ENCODE measurements at regions not wholly inside any gene's neighbourhood (a gene's known extent, or its start where the extent isn't known, plus 50 kb on each side); places are given as distances from the start of the nearest gene placed in this dataset.

DNA sequence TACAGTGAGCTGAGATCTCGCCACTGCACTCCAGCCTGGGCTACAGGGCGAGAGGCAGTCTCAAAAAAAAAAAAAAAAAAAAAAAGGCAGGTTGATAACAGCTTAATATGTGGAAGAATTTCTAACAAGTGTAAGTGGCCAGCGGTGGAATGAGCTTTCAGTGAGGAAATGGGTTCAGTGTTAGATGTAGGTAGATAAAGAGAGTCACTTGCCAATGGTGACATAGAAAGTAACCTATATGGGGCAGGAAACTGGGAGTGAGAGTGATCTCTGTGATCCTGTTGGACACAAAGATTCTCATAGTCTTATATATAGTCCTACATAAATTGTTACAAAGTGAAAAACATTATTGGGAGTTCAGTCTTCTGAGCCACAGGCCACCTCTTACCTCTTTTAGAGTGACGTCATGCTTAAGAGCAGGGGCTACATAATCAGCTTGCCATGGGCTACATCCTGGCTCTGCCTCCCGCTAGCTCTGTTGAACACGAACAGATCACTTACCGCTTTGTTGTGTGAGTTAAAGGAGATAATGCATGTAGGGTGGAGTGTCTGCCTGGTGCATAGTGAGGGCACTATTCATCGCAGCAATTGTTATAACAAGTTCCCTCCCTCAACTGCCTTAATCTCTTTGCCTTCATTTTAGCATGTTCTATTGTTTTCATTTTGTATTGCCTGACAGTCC lies 110.2 kb upstream of the ELAC2 start:
- H3K27ac ChIP-seq (ENCODE audit: low read length): no peak overlapping the region
- no peaks in the 10 kb centered on the region for H3K27me3 ChIP-seq (ENCODE audit: insufficient read depth, low read length)
- H3K4me1 ChIP-seq (ENCODE audit: insufficient read depth, low read length): no peaks in the 10 kb centered on the region
- no peak overlapping the region for H3K4me3 ChIP-seq (ENCODE audit: low read length)
- no peaks in the 10 kb centered on the region for H3K36me3 ChIP-seq (ENCODE audit: insufficient read depth, low read depth, low read length)
- H3K9ac ChIP-seq (ENCODE audit: low read depth, low read length): no peak overlapping the region
- no peaks in the 10 kb centered on the region for H3K9me3 ChIP-seq (ENCODE audit: insufficient read depth, low read depth, low read length)

DNA sequence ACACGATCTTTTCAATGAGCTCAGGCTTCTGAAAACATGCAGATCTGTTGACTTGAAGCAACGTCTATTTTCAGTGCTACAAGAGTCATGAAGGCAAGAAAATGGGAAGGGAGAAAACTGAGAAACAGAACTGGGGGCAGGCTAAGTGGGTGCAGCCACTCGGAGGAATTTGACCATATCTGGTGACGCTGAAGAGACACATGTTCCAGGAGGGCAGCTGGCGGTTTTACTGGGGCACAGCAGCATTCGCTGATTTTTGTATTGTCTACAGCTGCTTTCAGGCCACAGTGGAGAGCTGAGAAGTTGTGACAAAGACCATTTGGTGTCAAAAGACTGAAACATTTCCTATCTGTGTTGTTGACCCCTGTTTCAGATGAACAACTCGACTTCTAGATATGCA lies 103.0 kb upstream of the ELAC2 start:
- Histone ChIP-seq H3K9ac (ENCODE audit: low read depth, low read length) (no peak overlapping the region), H3K27ac (ENCODE audit: low read length) (no peak overlapping the region), H3K9me3 (ENCODE audit: insufficient read depth, low read depth, low read length) (no peaks in the 10 kb centered on the region), H3K4me3 (ENCODE audit: low read length) (no peak overlapping the region), H3K4me1 (ENCODE audit: insufficient read depth, low read length) (no peaks in the 10 kb centered on the region), H3K36me3 (ENCODE audit: insufficient read depth, low read depth, low read length) (no peaks in the 10 kb centered on the region), H3K27me3 (ENCODE audit: insufficient read depth, low read length) (no peaks in the 10 kb centered on the region)

DNA sequence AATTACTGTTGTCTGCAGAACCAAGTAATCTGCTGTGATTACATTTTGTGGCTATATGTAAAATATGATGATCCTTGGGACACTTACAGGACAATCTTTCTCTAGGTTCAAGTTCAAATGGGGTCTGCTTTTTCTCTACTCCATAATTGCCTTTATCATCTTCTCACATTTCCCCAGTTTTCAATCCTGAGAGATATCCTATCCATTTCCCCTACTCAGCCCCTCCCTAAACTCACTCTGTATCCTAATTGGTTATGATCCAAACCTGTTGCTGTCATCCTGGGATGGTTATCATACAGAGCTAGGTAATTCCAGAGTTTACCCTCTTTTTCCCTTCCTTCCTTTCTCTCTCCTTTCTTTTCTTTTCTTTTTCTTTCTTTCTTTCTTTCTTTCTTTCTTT lies 100.5 kb upstream of the ELAC2 start:
- Histone ChIP-seq H3K36me3 (ENCODE audit: insufficient read depth, low read depth, low read length) (no peaks in the 10 kb centered on the region), H3K27me3 (ENCODE audit: insufficient read depth, low read length) (peaks cover 6% of the 10 kb centered on the region), H3K9me3 (ENCODE audit: insufficient read depth, low read depth, low read length) (no peaks in the 10 kb centered on the region), H3K4me3 (ENCODE audit: low read length) (no peak overlapping the region), H3K9ac (ENCODE audit: low read depth, low read length) (no peak overlapping the region), H3K4me1 (ENCODE audit: insufficient read depth, low read length) (no peaks in the 10 kb centered on the region), H3K27ac (ENCODE audit: low read length) (no peak overlapping the region)

DNA sequence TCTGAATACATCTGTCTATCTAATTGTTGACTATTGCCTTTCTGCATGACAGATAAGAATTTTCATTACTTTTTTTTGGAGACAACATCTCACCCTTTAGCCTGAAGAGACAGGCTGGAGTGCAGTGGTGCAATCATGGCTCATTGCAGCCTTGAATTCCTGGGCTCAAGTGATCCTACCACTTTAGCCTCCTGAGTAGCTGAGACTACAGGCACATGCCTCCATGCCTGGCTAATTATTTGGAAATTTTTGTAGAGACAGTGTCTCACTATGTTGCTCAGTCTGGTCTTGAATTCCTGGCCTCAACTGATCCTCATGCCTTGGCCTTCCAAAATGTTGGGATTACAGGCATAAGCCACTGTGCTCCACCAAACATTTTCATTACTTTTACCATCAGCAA lies 99.8 kb upstream of the ELAC2 start:
- Histone ChIP-seq H3K27me3 (ENCODE audit: insufficient read depth, low read length) (peaks cover 6% of the 10 kb centered on the region), H3K9ac (ENCODE audit: low read depth, low read length) (no peak overlapping the region), H3K27ac (ENCODE audit: low read length) (no peak overlapping the region), H3K4me1 (ENCODE audit: insufficient read depth, low read length) (no peaks in the 10 kb centered on the region), H3K4me3 (ENCODE audit: low read length) (no peak overlapping the region), H3K36me3 (ENCODE audit: insufficient read depth, low read depth, low read length) (no peaks in the 10 kb centered on the region), H3K9me3 (ENCODE audit: insufficient read depth, low read depth, low read length) (no peaks in the 10 kb centered on the region)

DNA sequence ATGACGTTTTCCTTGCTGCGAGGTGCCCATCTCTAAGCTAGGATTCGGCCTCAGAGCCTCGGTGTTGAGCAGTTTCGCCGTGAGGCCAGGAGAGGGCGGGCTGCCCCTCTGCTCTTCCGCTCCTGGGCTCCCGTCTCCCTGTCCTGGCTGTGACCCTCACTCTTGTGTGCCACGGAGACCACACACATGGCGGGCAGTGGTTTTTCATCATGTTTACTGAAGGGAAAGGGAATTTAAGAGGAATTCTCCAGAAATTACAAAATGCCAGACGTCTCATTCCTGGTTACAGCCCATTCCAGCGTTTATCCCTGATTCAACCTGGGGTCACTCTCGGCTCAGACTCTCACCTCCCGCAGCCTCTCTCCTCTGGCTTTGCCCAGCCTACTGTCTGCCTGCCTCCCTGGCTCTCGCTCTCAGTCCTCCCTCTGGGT lies 96.8 kb upstream of the ELAC2 start:
- no peak overlapping the region for H3K9ac ChIP-seq (ENCODE audit: low read depth, low read length)
- no peaks in the 10 kb centered on the region for H3K9me3 ChIP-seq (ENCODE audit: insufficient read depth, low read depth, low read length)
- H3K4me1 ChIP-seq (ENCODE audit: insufficient read depth, low read length): no peaks in the 10 kb centered on the region
- no peaks in the 10 kb centered on the region for H3K36me3 ChIP-seq (ENCODE audit: insufficient read depth, low read depth, low read length)
- H3K4me3 ChIP-seq (ENCODE audit: low read length): peak overlapping the region; percentile 53; the same call in 1 of the 2 replicates
- H3K27me3 ChIP-seq (ENCODE audit: insufficient read depth, low read length): peaks cover 6% of the 10 kb centered on the region
- H3K27ac ChIP-seq (ENCODE audit: low read length): no peak overlapping the region

DNA sequence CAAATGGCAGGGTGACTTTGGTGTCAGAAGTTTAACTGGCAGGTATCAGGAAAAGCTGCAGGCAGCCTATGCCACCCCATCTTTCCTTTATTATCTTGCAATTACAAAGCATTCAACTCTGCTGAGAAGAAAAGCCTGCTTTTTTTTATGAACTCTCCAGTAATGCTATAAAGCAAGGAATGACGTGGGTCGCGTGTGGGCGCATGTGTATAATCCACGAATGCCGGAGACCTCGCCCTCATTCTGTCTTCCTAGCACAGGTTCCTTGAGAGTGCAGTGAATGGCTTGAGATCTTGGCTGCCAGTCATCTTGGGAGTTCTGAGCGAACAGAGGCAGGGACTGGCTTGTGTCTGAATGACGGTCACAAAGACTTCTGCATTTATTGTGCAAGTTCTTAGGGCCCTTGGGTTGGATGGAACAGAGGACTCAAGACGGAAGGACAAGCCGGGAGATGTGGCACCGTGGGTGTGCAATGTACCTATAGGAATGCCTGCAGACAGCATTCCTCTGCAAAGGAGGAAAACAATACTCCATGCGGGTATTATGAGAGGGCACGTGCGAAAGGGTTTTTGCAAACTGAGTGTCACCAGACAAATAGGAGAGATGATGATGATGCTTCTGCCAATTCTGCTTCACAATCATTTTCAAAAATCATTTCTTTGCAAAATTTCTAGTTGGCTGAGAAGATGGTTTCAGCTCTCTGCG lies 96.1 kb upstream of the ELAC2 start:
- H3K27me3 ChIP-seq (ENCODE audit: insufficient read depth, low read length): peaks cover 6% of the 10 kb centered on the region

DNA sequence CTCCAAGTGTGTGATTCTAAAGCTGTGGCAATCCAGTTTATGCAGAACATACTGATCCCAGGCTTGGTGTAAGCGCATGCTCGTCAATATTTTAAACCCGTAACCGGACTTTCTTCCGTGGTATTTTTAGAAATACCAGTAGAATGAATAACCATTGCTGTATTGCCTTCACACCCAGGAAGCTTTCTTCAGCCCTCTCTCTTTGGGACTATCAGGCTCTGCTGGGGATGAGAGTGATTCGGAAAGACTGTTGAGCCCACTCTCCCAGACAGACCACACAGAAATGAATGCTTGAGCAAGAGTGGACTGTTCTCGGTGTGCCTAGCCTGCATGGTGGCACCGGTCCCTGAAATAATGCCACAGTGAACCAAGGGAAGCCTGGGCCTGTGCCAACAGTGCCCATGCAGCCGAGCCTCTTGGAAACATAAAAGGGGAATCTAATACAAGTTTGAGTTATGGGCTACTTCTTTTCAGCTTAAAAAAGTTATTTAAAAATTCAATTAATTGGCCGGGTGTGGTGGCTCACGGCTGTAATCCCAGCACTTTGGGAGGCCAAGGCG lies 89.9 kb upstream of the ELAC2 start:
- no peaks in the 10 kb centered on the region for H3K4me1 ChIP-seq (ENCODE audit: insufficient read depth, low read length)
- H3K9me3 ChIP-seq (ENCODE audit: insufficient read depth, low read depth, low read length): no peaks in the 10 kb centered on the region
- no peak overlapping the region for H3K27ac ChIP-seq (ENCODE audit: low read length)
- H3K9ac ChIP-seq (ENCODE audit: low read depth, low read length): no peak overlapping the region
- H3K27me3 ChIP-seq (ENCODE audit: insufficient read depth, low read length): no peaks in the 10 kb centered on the region
- no peaks in the 10 kb centered on the region for H3K36me3 ChIP-seq (ENCODE audit: insufficient read depth, low read depth, low read length)
- no peak overlapping the region for H3K4me3 ChIP-seq (ENCODE audit: low read length)

More for the DNA sequence above, 96.1 kb upstream of the ELAC2 start:
- H3K36me3 ChIP-seq (ENCODE audit: insufficient read depth, low read depth, low read length): no peaks in the 10 kb centered on the region
- H3K4me1 ChIP-seq (ENCODE audit: insufficient read depth, low read length): no peaks in the 10 kb centered on the region
- no peak overlapping the region for H3K4me3 ChIP-seq (ENCODE audit: low read length)
- no peak overlapping the region for H3K27ac ChIP-seq (ENCODE audit: low read length)
- H3K9me3 ChIP-seq (ENCODE audit: insufficient read depth, low read depth, low read length): no peaks in the 10 kb centered on the region
- no peak overlapping the region for H3K9ac ChIP-seq (ENCODE audit: low read depth, low read length)

DNA sequence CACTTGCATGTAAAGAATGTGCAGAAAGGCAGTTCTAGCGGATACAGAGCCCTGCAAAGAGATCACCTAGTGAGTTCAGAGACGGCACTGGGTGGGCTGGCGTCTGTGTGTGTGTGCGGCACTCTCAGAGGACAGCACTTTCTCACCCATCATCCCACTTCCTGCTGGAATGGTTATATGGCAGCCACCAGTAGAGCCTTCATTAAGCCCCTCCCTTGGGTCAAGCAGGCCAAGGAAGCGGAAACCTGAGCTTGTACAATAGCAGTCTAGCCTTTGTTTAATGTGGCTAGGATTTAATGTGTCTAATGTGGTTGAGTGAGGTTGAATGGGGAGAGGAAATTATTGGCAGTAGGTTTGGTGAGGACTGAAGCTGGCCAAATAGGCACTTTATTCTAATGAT lies 88.3 kb upstream of the ELAC2 start:
- H3K9ac ChIP-seq (ENCODE audit: low read depth, low read length): no peak overlapping the region
- no peaks in the 10 kb centered on the region for H3K27me3 ChIP-seq (ENCODE audit: insufficient read depth, low read length)
- H3K4me1 ChIP-seq (ENCODE audit: insufficient read depth, low read length): no peaks in the 10 kb centered on the region
- H3K36me3 ChIP-seq (ENCODE audit: insufficient read depth, low read depth, low read length): no peaks in the 10 kb centered on the region
- no peaks in the 10 kb centered on the region for H3K9me3 ChIP-seq (ENCODE audit: insufficient read depth, low read depth, low read length)
- no peak overlapping the region for H3K27ac ChIP-seq (ENCODE audit: low read length)
- H3K4me3 ChIP-seq (ENCODE audit: low read length): no peak overlapping the region

DNA sequence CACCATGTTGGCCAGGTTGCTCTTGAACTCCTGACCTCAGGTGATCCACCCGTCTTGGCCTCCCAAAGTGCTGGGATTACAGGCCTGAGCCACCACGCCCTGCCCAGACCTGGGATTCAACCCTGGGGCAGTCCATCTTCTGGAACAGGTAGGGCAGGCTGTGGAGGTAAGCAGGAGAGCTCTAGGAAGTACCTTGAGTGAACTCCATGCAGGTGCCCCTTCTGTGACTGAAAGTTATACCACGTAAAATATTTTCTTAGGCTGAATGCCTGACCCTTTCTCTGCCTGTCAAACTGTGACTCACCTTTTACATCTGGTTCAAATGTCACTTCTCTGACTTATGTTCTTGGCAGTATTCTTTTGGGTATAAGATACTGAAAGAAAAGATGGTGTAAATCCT lies 86.7 kb upstream of the ELAC2 start:
- no peak overlapping the region for H3K27ac ChIP-seq (ENCODE audit: low read length)
- H3K4me1 ChIP-seq (ENCODE audit: insufficient read depth, low read length): no peaks in the 10 kb centered on the region
- no peaks in the 10 kb centered on the region for H3K9me3 ChIP-seq (ENCODE audit: insufficient read depth, low read depth, low read length)
- no peak overlapping the region for H3K4me3 ChIP-seq (ENCODE audit: low read length)
- H3K27me3 ChIP-seq (ENCODE audit: insufficient read depth, low read length): no peaks in the 10 kb centered on the region
- H3K36me3 ChIP-seq (ENCODE audit: insufficient read depth, low read depth, low read length): no peaks in the 10 kb centered on the region
- H3K9ac ChIP-seq (ENCODE audit: low read depth, low read length): no peak overlapping the region

DNA sequence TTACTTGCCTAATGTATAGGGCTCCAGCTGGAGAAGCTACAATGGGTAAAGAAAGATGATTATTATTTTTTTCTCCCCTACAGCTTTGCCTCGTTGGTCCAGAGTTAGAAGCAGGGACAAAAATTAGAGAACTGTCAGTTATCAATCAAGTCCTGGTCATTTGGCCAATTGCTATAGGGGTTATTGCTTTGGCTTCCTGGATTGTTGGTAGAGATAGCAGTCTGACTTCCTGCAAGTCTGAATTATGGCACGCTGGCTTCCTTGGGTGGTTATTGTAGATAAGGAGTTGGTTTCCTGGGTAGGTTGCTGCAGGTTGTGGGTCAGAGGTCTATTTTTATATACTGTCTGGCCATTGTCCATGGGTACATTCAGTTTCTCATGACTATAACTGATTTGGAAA lies 84.7 kb upstream of the ELAC2 start:
- H3K9ac ChIP-seq (ENCODE audit: low read depth, low read length): no peak overlapping the region
- H3K36me3 ChIP-seq (ENCODE audit: insufficient read depth, low read depth, low read length): no peaks in the 10 kb centered on the region
- no peak overlapping the region for H3K4me3 ChIP-seq (ENCODE audit: low read length)
- H3K27ac ChIP-seq (ENCODE audit: low read length): no peak overlapping the region
- H3K4me1 ChIP-seq (ENCODE audit: insufficient read depth, low read length): no peaks in the 10 kb centered on the region
- no peaks in the 10 kb centered on the region for H3K27me3 ChIP-seq (ENCODE audit: insufficient read depth, low read length)
- no peaks in the 10 kb centered on the region for H3K9me3 ChIP-seq (ENCODE audit: insufficient read depth, low read depth, low read length)

DNA sequence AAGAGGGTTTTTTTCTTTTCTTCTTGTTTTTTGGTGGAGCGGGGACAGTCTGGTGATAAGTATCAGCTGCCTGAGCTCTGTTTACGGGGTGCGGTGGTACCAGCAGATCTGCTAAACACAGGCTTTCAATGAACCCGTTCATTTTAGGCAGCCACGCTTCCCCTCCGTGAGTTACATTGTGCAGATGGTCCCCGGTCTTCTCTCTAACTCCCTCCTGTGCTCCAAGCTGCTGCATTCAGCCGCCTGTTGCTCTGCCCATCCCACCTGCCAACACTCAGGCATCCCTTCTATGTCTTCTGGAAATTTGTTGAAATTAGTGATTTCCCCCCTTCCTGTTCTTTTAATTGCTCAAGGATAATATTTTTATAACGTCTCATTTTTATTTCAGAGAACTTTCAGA lies 82.1 kb upstream of the ELAC2 start:
- no peak overlapping the region for H3K27ac ChIP-seq (ENCODE audit: low read length)
- H3K36me3 ChIP-seq (ENCODE audit: insufficient read depth, low read depth, low read length): no peaks in the 10 kb centered on the region
- H3K9me3 ChIP-seq (ENCODE audit: insufficient read depth, low read depth, low read length): no peaks in the 10 kb centered on the region
- H3K4me1 ChIP-seq (ENCODE audit: insufficient read depth, low read length): no peaks in the 10 kb centered on the region
- no peak overlapping the region for H3K4me3 ChIP-seq (ENCODE audit: low read length)
- no peaks in the 10 kb centered on the region; the same call in 1 of the 2 replicates for H3K27me3 ChIP-seq (ENCODE audit: insufficient read depth, low read length)
- no peak overlapping the region for H3K9ac ChIP-seq (ENCODE audit: low read depth, low read length)

Data from iPS-20b (cell line).